GM12878 (cell line): ENCODE measurements at regions not wholly inside any gene's neighbourhood (a gene's known extent, or its start where the extent isn't known, plus 50 kb on each side); places are given as distances from the start of the nearest gene placed in this dataset.

Experiments
- ATAC-seq: fragments of 200-7000 bp; cut with Tn5 transposase; 3 replicates; pipeline ENCODE4 v1.9.1; 2020; ENCODE audit warnings: mild to moderate bottlenecking, moderate library complexity
- BruUV-seq: library from RNA; stranded (reverse); fragments of 400-500 nt; replicated peaks from 2 replicates; lab custom pipeline; 2021; lab: Mats Ljungman, UMichigan
- CTCF ChIA-PET: fragments of 300-600 bp; sonication (Branson Sonifier 250); formaldehyde crosslinking; extraction: SDS; loops from one replicate; lab custom pipeline; 2021; ENCODE audit warnings: inconsistent platforms; lab: Yijun Ruan, JAX
- POLR2A ChIA-PET: fragments of 350-600 bp; formaldehyde crosslinking; extraction: SDS; loops from one replicate; lab custom pipeline; 2021; ENCODE audit warnings: inconsistent platforms; lab: Charles Lee
- RAD21 ChIA-PET: fragments of 300-600 bp; sonication (Branson Sonifier 250); formaldehyde crosslinking; loops from one replicate; lab custom pipeline; 2023; ENCODE audit warnings: antibody characterized with exemption; ENCODE audit not compliant: unreplicated experiment; lab: Charles Lee
- SMC1A ChIA-PET: fragments of 300-600 bp; sonication (Branson Sonifier 250); formaldehyde crosslinking; loops from one replicate; lab custom pipeline; 2023; ENCODE audit not compliant: unreplicated experiment, uncharacterized antibody; lab: Charles Lee
- DNase-seq: peaks from one replicate; pipeline ENCODE4 v3.0.0-alpha.2; 2011; ENCODE audit warnings: low read depth, low spot score
- FAIRE-seq: peaks from 3 replicates; lab custom pipeline; 2011; peaks lifted over from hg19 to GRCh38; lab: Jason Lieb, UNC
- H2AFZ ChIP-seq: 2 replicates; pipeline ENCODE4 v1.6.0; 2011; ENCODE audit warnings: low read depth, low read length, control low read depth; ENCODE audit not compliant: control insufficient read depth
- H3K27ac ChIP-seq: 2 replicates; pipeline ENCODE4 v1.5.1; 2011; ENCODE audit warnings: control low read depth; ENCODE audit not compliant: control insufficient read depth, insufficient read depth
- H3K27me3 ChIP-seq, 2 experiments: replicated peaks in 1 of 2; 2 replicates each; pipeline versions ENCODE4 v1.6.0 to v1.6.1; 2011; ENCODE audit warnings: low read length in 1 of 2; ENCODE audit not compliant: control insufficient read depth in 2 of 2, insufficient read depth in 2 of 2
- H3K36me3 ChIP-seq, 2 experiments: 2 replicates each; pipeline ENCODE4 v1.5.1; 2011; ENCODE audit warnings: low read length in 1 of 2; ENCODE audit not compliant: control insufficient read depth in 2 of 2, insufficient read depth in 2 of 2
- H3K4me1 ChIP-seq: 2 replicates; pipeline ENCODE4 v1.6.1; 2011; ENCODE audit warnings: mild to moderate bottlenecking, low read length, moderate library complexity, mixed read lengths; ENCODE audit not compliant: control insufficient read depth, insufficient read depth
- H3K4me2 ChIP-seq: 2 replicates; pipeline ENCODE4 v1.6.0; 2011; ENCODE audit warnings: control low read depth; ENCODE audit not compliant: control insufficient read depth, insufficient read depth
- H3K4me3 ChIP-seq: fragments of 200-600 bp; sonication (generic); 2 replicates; pipeline ENCODE4 v1.5.1; 2016
- H3K79me2 ChIP-seq: 2 replicates; pipeline ENCODE4 v1.6.0; 2011; ENCODE audit warnings: low read length; ENCODE audit not compliant: control insufficient read depth, insufficient read depth
- H3K9ac ChIP-seq: 2 replicates; pipeline ENCODE4 v1.8.0; 2011; ENCODE audit warnings: low read length, control low read depth, mixed read lengths; ENCODE audit not compliant: control insufficient read depth, insufficient read depth
- H3K9me3 ChIP-seq: replicated peaks from 3 replicates; pipeline ENCODE4 v1.5.1; 2011; ENCODE audit warnings: mild to moderate bottlenecking, low read length; ENCODE audit not compliant: control insufficient read depth, insufficient read depth
- H4K20me1 ChIP-seq: 2 replicates; pipeline ENCODE4 v1.6.0; 2011; ENCODE audit not compliant: control insufficient read depth, insufficient read depth
- BMI1 ChIP-seq: fragments of 450-650 bp; IDR thresholded peaks from 2 replicates; pipeline ENCODE4 v1.6.1; 2016; ENCODE audit warnings: mild to moderate bottlenecking, moderate library complexity, borderline replicate concordance
- CHD4 ChIP-seq: fragments of 200-600 bp; sonication (generic); IDR thresholded peaks from 2 replicates; pipeline ENCODE4 v1.6.1; 2016; ENCODE audit warnings: mild to moderate bottlenecking
- DPF2 ChIP-seq: fragments of 450-650 bp; IDR thresholded peaks from 2 replicates; pipeline ENCODE4 v1.6.1; 2017; ENCODE audit warnings: mild to moderate bottlenecking
- ELK1 ChIP-seq: IDR thresholded peaks from 2 replicates; pipeline ENCODE4 v1.6.1; 2012; ENCODE audit warnings: low read depth, low read length, improper control_type of control experiment
- EZH2 ChIP-seq: IDR thresholded peaks from 2 replicates; pipeline ENCODE4 v1.6.1; 2012; ENCODE audit warnings: low read depth, mild to moderate bottlenecking, control low read depth, inconsistent platforms, low read length, borderline replicate concordance; ENCODE audit not compliant: control insufficient read depth
- GABPA ChIP-seq: IDR thresholded peaks from 2 replicates; pipeline ENCODE4 v1.6.1; 2014; ENCODE audit warnings: antibody characterized with exemption, low read depth, mild to moderate bottlenecking, inconsistent platforms
- HDGF ChIP-seq: fragments of 450-650 bp; IDR thresholded peaks from 2 replicates; pipeline ENCODE4 v1.6.1; 2016; ENCODE audit warnings: antibody characterized with exemption
- IRF5 ChIP-seq: fragments of 450-650 bp; IDR thresholded peaks from 2 replicates; pipeline ENCODE4 v1.6.1; 2017; ENCODE audit warnings: borderline replicate concordance
- NBN ChIP-seq: fragments of 450-650 bp; IDR thresholded peaks from 2 replicates; pipeline ENCODE4 v1.6.1; 2016
- NFYA ChIP-seq: IDR thresholded peaks from 2 replicates; pipeline ENCODE4 v1.6.1; 2011; ENCODE audit warnings: low read depth, mild to moderate bottlenecking, low read length, improper control_type of control experiment, borderline replicate concordance
- NRF1 ChIP-seq: conservative IDR thresholded peaks from 2 replicates; pipeline ENCODE4 v1.6.1; 2011; ENCODE audit warnings: mild to moderate bottlenecking, low read depth, low read length, improper control_type of control experiment
- PKNOX1 ChIP-seq: fragments of 450-650 bp; IDR thresholded peaks from 2 replicates; pipeline ENCODE4 v1.6.1; 2016; ENCODE audit warnings: mild to moderate bottlenecking
- POLR2AphosphoS5 ChIP-seq: IDR thresholded peaks from 2 replicates; pipeline ENCODE4 v1.6.1; 2011; ENCODE audit warnings: mild to moderate bottlenecking, low read length, inconsistent platforms
- RUNX3 ChIP-seq: IDR thresholded peaks from 2 replicates; pipeline ENCODE4 v1.6.1; 2012; ENCODE audit warnings: low read length, inconsistent platforms
- SIN3A ChIP-seq: IDR thresholded peaks from 2 replicates; pipeline ENCODE4 v1.6.1; 2012; ENCODE audit warnings: low read depth, low read length, improper control_type of control experiment
- SMAD1 ChIP-seq: fragments of 450-650 bp; IDR thresholded peaks from 2 replicates; pipeline ENCODE4 v1.6.1; 2018; ENCODE audit warnings: mild to moderate bottlenecking, low read depth; ENCODE audit not compliant: partially characterized antibody
- SMARCA5 ChIP-seq: fragments of 450-650 bp; IDR thresholded peaks from 2 replicates; pipeline ENCODE4 v1.6.1; 2017; ENCODE audit warnings: mild to moderate bottlenecking
- USF2 ChIP-seq: IDR thresholded peaks from 2 replicates; pipeline ENCODE4 v1.6.1; 2011; ENCODE audit warnings: low read depth, low read length, improper control_type of control experiment, borderline replicate concordance
- ZSCAN29 ChIP-seq: fragments of 450-650 bp; IDR thresholded peaks from 2 replicates; pipeline ENCODE4 v1.6.1; 2017; ENCODE audit warnings: mild to moderate bottlenecking, moderate library complexity
- in situ Hi-C: fragments of 300-500 bp; cut with MboI; formaldehyde crosslinking; loops from 9 replicates; pipeline ENCODE4 v1.14.3; 2018; ENCODE audit warnings: mixed read lengths
- intact Hi-C: fragments of 100-400 bp; cut with micrococcal nuclease; formaldehyde crosslinking; loops from one replicate; pipeline ENCODE4 v1.14.2; 2022; ENCODE audit not compliant: unreplicated experiment

- DNase-seq, result no peak
- FAIRE-seq, result no peak
- Histone ChIP-seq H3K9ac (no peak overlapping the region), H3K4me3 (no peak overlapping the region), H3K27me3 (no peaks in the 10 kb centered on the region)
- TF ChIP-seq GABPA (no peak), NFYA (no peak), DPF2 (no peak), NRF1 (no peak), SMARCA5 (no peak), HDGF (no peak), NBN (no peak), ZSCAN29 (no peak), CHD4 (no peak), SIN3A (no peak), IRF5 (no peak), RUNX3 (no peak), USF2 (no peak), SMAD1 (no peak), PKNOX1 (no peak), ELK1 (no peak), BMI1 (no peak), POLR2AphosphoS5 (no peak), EZH2 (no peak)
- TF ChIP-seq, all 136 proteins: peak for 0
- no peaks in the 10 kb centered on the region for H3K4me1 ChIP-seq
- ChIA-PET RAD21 (no interaction called here), POLR2A (no interaction called here), SMC1A (no interaction called here), CTCF (no interaction called here)
- H3K9me3 ChIP-seq, result no peaks in the 10 kb centered on the region; the same call in 2 of the 3 replicates
- H3K27ac ChIP-seq, result no peak overlapping the region
- H3K79me2 ChIP-seq, result no peaks in the 10 kb centered on the region
- intact Hi-C loops, result no loop called here
- no peaks in the 10 kb centered on the region for H3K36me3 ChIP-seq
- BruUV-seq, result no TSS peak
- no peak overlapping the region for H3K4me2 ChIP-seq
- no peak for ATAC-seq
- in situ Hi-C loops, result no loop called here
- H4K20me1 ChIP-seq, result no peaks in the 10 kb centered on the region
- H2AFZ ChIP-seq, result no peak overlapping the region
Measured at GRCh38 chrX:8105531-8105930, 65.5 kb downstream of the VCX2 start.
